K562 (cell line): ENCODE measurements at regions not wholly inside any gene's neighbourhood (a gene's known extent, or its start where the extent isn't known, plus 50 kb on each side); places are given as distances from the start of the nearest gene placed in this dataset.

Experiments
- ATAC-seq: fragments of 200-7000 bp; cut with Tn5 transposase; 3 replicates; pipeline ENCODE4 v1.9.1; 2020; ENCODE audit warnings: moderate library complexity
- BruUV-seq: library from RNA; stranded (reverse); fragments of 400-500 nt; replicated peaks from 2 replicates; lab custom pipeline; 2021; lab: Mats Ljungman, UMichigan
- CTCF ChIA-PET: fragments of 300-600 bp; formaldehyde crosslinking; extraction: SDS; loops from one replicate; lab custom pipeline; 2021; ENCODE audit warnings: low intra/inter-chr PET ratio; lab: Yijun Ruan, JAX
- POLR2A ChIA-PET: fragments of 300-600, 350-650 bp; sonication (Branson Sonifier 250); formaldehyde crosslinking; extraction: SDS; loops from one replicate; lab custom pipeline; 2021; ENCODE audit warnings: antibody characterized with exemption, inconsistent platforms; lab: Yijun Ruan, JAX
- DNase-seq, 4 experiments: peaks; one replicate each; pipeline versions ENCODE4 v3.0.0 to v3.0.0-alpha.2; 2011 to 2018; ENCODE audit warnings: low spot score in 3 of 4, mixed read lengths in 3 of 4; ENCODE audit errors: extremely low read depth in 1 of 4
- FAIRE-seq: peaks from 2 replicates; lab custom pipeline; 2011; peaks lifted over from hg19 to GRCh38; lab: Jason Lieb, UNC
- H2AFZ ChIP-seq: 2 replicates; pipeline ENCODE4 v1.6.0; 2011; ENCODE audit warnings: low read depth, low read length, control low read depth, inconsistent platforms
- H3K27ac ChIP-seq: fragments of 200-600 bp; 3 replicates; pipeline ENCODE4 v1.8.0; 2011; ENCODE audit warnings: low read depth, mild to moderate bottlenecking, control low read depth, inconsistent platforms, low read length, moderate library complexity, mixed read lengths; ENCODE audit errors: extremely low read depth
- H3K27me3 ChIP-seq, 2 experiments: fragments of 300-600 bp in 1 of 2; 2 replicates in 1 of 2; 3 replicates in 1 of 2; pipeline versions ENCODE4 v1.6.0 to v1.8.0; 2011; ENCODE audit warnings: inconsistent platforms in 2 of 2, low read length in 2 of 2, mild to moderate bottlenecking in 1 of 2, mixed read lengths in 1 of 2, moderate library complexity in 1 of 2; ENCODE audit not compliant: control insufficient read depth in 2 of 2, insufficient read depth in 2 of 2
- H3K36me3 ChIP-seq: fragments of 300-600 bp; 3 replicates; pipeline ENCODE4 v1.8.0; 2011; ENCODE audit warnings: mild to moderate bottlenecking, low read length, inconsistent platforms; ENCODE audit not compliant: control insufficient read depth, insufficient read depth
- H3K4me1 ChIP-seq, 2 experiments: fragments of 200-600 bp in 1 of 2; replicated peaks in 1 of 2; 2 replicates in 1 of 2; 3 replicates in 1 of 2; pipeline versions ENCODE4 v1.5.1 to v1.8.0; 2011; ENCODE audit warnings: inconsistent platforms in 2 of 2, low read length in 2 of 2, mild to moderate bottlenecking in 1 of 2, mixed read lengths in 1 of 2, moderate library complexity in 1 of 2; ENCODE audit not compliant: control insufficient read depth in 2 of 2, insufficient read depth in 2 of 2
- H3K4me2 ChIP-seq: 2 replicates; pipeline ENCODE4 v1.6.1; 2011; ENCODE audit warnings: low read length, control low read depth, inconsistent platforms, mixed read lengths; ENCODE audit not compliant: insufficient read depth
- H3K4me3 ChIP-seq: fragments of 200-600 bp; sonication (generic), shearing (Covaris generic); 2 replicates; pipeline ENCODE4 v1.5.1; 2016; ENCODE audit warnings: control low read depth, inconsistent platforms
- H3K79me2 ChIP-seq: fragments of 200-600 bp; 3 replicates; pipeline ENCODE4 v1.8.0; 2011; ENCODE audit warnings: low read length, inconsistent platforms; ENCODE audit not compliant: control insufficient read depth, insufficient read depth
- H3K9ac ChIP-seq, 2 experiments: 2 replicates each; pipeline versions ENCODE4 v1.6.0 to v1.6.1; 2011; ENCODE audit warnings: low read depth in 2 of 2, low read length in 2 of 2, control low read depth in 1 of 2, inconsistent platforms in 1 of 2, mild to moderate bottlenecking in 1 of 2, mixed read lengths in 1 of 2; ENCODE audit not compliant: insufficient read depth in 1 of 2
- H3K9me1 ChIP-seq: one replicate; pipeline ENCODE4 v1.6.0; 2011; ENCODE audit warnings: inconsistent platforms, mild to moderate bottlenecking, low read length, moderate library complexity; ENCODE audit not compliant: control insufficient read depth, insufficient read depth
- H3K9me3 ChIP-seq: replicated peaks from 2 replicates; pipeline ENCODE4 v1.5.1; 2011; ENCODE audit warnings: low read depth, low read length, inconsistent platforms; ENCODE audit not compliant: control insufficient read depth, insufficient read depth
- H4K20me1 ChIP-seq: replicated peaks from 2 replicates; pipeline ENCODE4 v1.6.1; 2011; ENCODE audit warnings: low read length, inconsistent platforms, mixed read lengths; ENCODE audit not compliant: control insufficient read depth, insufficient read depth
- GTF2F1 ChIP-seq: IDR thresholded peaks from 2 replicates; pipeline ENCODE4 v1.6.1; 2011; ENCODE audit warnings: low read depth, low read length, improper control_type of control experiment
- PRPF4 ChIP-seq: fragments of 200-400 bp; formaldehyde crosslinking; IDR thresholded peaks from one replicate; pipeline ENCODE4 v1.6.1; 2017; ENCODE audit warnings: low read length, low read depth, mild to moderate bottlenecking; ENCODE audit not compliant: insufficient read depth, poor library complexity, severe bottlenecking
- RAD21 ChIP-seq, 2 experiments: fragments of 250-450 bp in 1 of 2; fragments of 450-650 bp in 1 of 2; sonication (Bioruptor Pico) in 1 of 2; formaldehyde crosslinking in 1 of 2; IDR thresholded peaks in 1 of 2; conservative IDR thresholded peaks in 1 of 2; 2 replicates each; pipeline versions ENCODE4 v1.4.0 to v1.8.0; 2020 to 2022; ENCODE audit warnings: mild to moderate bottlenecking in 2 of 2, moderate library complexity in 1 of 2
- TEAD4 ChIP-seq, 2 experiments: sonication (generic) in 1 of 2; formaldehyde crosslinking in 1 of 2; IDR thresholded peaks; 2 replicates each; pipeline versions ENCODE4 v1.6.1 to v1.8.0; 2012 to 2022; ENCODE audit warnings: borderline replicate concordance in 1 of 2, inconsistent platforms in 1 of 2, low read length in 1 of 2, mild to moderate bottlenecking in 1 of 2, missing genetic modification reagents in 1 of 2
- ZKSCAN3 ChIP-seq: fragments of 250-450 bp; sonication (Bioruptor Pico); IDR thresholded peaks from 2 replicates; pipeline ENCODE4 v1.4.0; 2020
- WGBS: fragments of 100-300 bp; shearing (Covaris generic); methylation state at CpG from one replicate; pipeline ENCODE4 v1.1.6; 2016; ENCODE audit warnings: low coverage, mixed read lengths; ENCODE audit not compliant: insufficient coverage; ENCODE audit errors: missing lambda C conversion rate; 5-methylcytosine and 5-hydroxymethylcytosine counted together
- in situ Hi-C: fragments of 300-500 bp; cut with MboI; formaldehyde crosslinking; loops from 4 replicates; pipeline ENCODE4 v1.15.0; 2018; ENCODE audit warnings: inconsistent platforms, mixed read lengths
- intact Hi-C: fragments of 100-400 bp; cut with micrococcal nuclease; formaldehyde crosslinking; loops from 2 replicates; pipeline ENCODE4 v1.14.2; 2022
- TF ChIP-seq, protein P1 (sequence below), 2 experiments: fragments of 450-650 bp in 1 of 2; sonication (generic) in 1 of 2; formaldehyde crosslinking; conservative IDR thresholded peaks; 2 replicates each; pipeline versions ENCODE4 v1.4.0 to v1.8.1; 2020 to 2022; ENCODE audit warnings: mild to moderate bottlenecking in 1 of 2, missing genetic modification reagents in 1 of 2
- TF ChIP-seq, protein P2 (sequence below), 2 experiments: fragments of 450-650 bp; formaldehyde crosslinking in 1 of 2; IDR thresholded peaks; 2 replicates each; pipeline versions ENCODE4 v1.4.0 to v1.6.1; 2014 to 2020; ENCODE audit warnings: mild to moderate bottlenecking in 2 of 2, borderline replicate concordance in 1 of 2, low read depth in 1 of 2
- TF ChIP-seq, protein P3 (sequence below), 3 experiments: IDR thresholded peaks in 2 of 3; conservative IDR thresholded peaks in 1 of 3; 2 replicates each; pipeline ENCODE4 v1.5.1; 2011 to 2012; ENCODE audit warnings: low read length in 3 of 3, mild to moderate bottlenecking in 3 of 3, control low read depth in 2 of 3, improper control_type of control experiment in 1 of 3, inconsistent platforms in 1 of 3, low read depth in 1 of 3, mixed read lengths in 1 of 3, moderate library complexity in 1 of 3; ENCODE audit not compliant: insufficient read depth in 2 of 3

GRCh38 chr7:117931314-117931713 lies 58.1 kb upstream of the CTTNBP2 start:
- no peaks in the 10 kb centered on the region for H3K27me3 ChIP-seq
- no peak overlapping the region for H3K4me2 ChIP-seq
- BruUV-seq: no TSS peak
- TF ChIP-seq, protein P1, sequence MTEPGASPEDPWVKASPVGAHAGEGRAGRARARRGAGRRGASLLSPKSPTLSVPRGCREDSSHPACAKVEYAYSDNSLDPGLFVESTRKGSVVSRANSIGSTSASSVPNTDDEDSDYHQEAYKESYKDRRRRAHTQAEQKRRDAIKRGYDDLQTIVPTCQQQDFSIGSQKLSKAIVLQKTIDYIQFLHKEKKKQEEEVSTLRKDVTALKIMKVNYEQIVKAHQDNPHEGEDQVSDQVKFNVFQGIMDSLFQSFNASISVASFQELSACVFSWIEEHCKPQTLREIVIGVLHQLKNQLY (CRISPR knock-in tag; conservative IDR thresholded peaks at IDR 0.05): no peak
- no peak for TF ChIP-seq GTF2F1
- no peak for TF ChIP-seq PRPF4
- TF ChIP-seq, protein P2, sequence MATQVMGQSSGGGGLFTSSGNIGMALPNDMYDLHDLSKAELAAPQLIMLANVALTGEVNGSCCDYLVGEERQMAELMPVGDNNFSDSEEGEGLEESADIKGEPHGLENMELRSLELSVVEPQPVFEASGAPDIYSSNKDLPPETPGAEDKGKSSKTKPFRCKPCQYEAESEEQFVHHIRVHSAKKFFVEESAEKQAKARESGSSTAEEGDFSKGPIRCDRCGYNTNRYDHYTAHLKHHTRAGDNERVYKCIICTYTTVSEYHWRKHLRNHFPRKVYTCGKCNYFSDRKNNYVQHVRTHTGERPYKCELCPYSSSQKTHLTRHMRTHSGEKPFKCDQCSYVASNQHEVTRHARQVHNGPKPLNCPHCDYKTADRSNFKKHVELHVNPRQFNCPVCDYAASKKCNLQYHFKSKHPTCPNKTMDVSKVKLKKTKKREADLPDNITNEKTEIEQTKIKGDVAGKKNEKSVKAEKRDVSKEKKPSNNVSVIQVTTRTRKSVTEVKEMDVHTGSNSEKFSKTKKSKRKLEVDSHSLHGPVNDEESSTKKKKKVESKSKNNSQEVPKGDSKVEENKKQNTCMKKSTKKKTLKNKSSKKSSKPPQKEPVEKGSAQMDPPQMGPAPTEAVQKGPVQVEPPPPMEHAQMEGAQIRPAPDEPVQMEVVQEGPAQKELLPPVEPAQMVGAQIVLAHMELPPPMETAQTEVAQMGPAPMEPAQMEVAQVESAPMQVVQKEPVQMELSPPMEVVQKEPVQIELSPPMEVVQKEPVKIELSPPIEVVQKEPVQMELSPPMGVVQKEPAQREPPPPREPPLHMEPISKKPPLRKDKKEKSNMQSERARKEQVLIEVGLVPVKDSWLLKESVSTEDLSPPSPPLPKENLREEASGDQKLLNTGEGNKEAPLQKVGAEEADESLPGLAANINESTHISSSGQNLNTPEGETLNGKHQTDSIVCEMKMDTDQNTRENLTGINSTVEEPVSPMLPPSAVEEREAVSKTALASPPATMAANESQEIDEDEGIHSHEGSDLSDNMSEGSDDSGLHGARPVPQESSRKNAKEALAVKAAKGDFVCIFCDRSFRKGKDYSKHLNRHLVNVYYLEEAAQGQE (IDR thresholded peaks at IDR 0.05; ENCODE audit: borderline replicate concordance): peak; percentile 17; the same call in 1 of the 2 replicates
- TF ChIP-seq, protein P2 (CRISPR knock-in tag; IDR thresholded peaks at IDR 0.05; ENCODE audit: low read depth): no peak
- TF ChIP-seq TEAD4 (IDR thresholded peaks at IDR 0.05; ENCODE audit: low read length): no peak
- no peak for TF ChIP-seq TEAD4 (CRISPR knock-in tag; IDR thresholded peaks at IDR 0.05; ENCODE audit: borderline replicate concordance)
- TF ChIP-seq, protein P3, sequence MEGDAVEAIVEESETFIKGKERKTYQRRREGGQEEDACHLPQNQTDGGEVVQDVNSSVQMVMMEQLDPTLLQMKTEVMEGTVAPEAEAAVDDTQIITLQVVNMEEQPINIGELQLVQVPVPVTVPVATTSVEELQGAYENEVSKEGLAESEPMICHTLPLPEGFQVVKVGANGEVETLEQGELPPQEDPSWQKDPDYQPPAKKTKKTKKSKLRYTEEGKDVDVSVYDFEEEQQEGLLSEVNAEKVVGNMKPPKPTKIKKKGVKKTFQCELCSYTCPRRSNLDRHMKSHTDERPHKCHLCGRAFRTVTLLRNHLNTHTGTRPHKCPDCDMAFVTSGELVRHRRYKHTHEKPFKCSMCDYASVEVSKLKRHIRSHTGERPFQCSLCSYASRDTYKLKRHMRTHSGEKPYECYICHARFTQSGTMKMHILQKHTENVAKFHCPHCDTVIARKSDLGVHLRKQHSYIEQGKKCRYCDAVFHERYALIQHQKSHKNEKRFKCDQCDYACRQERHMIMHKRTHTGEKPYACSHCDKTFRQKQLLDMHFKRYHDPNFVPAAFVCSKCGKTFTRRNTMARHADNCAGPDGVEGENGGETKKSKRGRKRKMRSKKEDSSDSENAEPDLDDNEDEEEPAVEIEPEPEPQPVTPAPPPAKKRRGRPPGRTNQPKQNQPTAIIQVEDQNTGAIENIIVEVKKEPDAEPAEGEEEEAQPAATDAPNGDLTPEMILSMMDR (IDR thresholded peaks at IDR 0.05 in 2 of 3, conservative IDR thresholded peaks at IDR 0.05 in 1 of 3; ENCODE audit: insufficient read depth in 2 of 3, low read depth in 1 of 3, low read length in 3 of 3): peak in 1 of 3 experiments; percentile 38; a peak in 2 of 6 replicates
- peak; percentile 14 to 34; a peak in 1 of 4 replicates for TF ChIP-seq RAD21 (CRISPR knock-in tag; conservative IDR thresholded peaks at IDR 0.05 in 1 of 2, IDR thresholded peaks at IDR 0.05 in 1 of 2)
- no peak for TF ChIP-seq ZKSCAN3 (CRISPR knock-in tag)

More at GRCh38 chr7:117931314-117931713, 58.1 kb upstream of the CTTNBP2 start:
- Histone ChIP-seq H3K9me1 (no peaks in the 10 kb centered on the region), H3K27ac (no peak overlapping the region), H3K9ac (no peak overlapping the region), H3K79me2 (no peaks in the 10 kb centered on the region), H3K9me3 (no peaks in the 10 kb centered on the region), H2AFZ (no peak overlapping the region), H4K20me1 (no peaks in the 10 kb centered on the region), H3K36me3 (no peaks in the 10 kb centered on the region), H3K4me3 (no peak overlapping the region), H3K4me1 (no peaks in the 10 kb centered on the region)
- FAIRE-seq (no peak), DNase-seq (no peak), ATAC-seq (peak; percentile 48; the same call in 2 of the 3 replicates)
- 2% methylated on average over 2 of the region's 5 CpGs for WGBS
- ChIA-PET POLR2A (interaction anchor here (0.5 kb wide), 1 partner anchor 103 kb away, joined by 4 read pairs; no protein-coding TSS in a partner anchor), CTCF (no interaction called here)
- intact Hi-C loops: loop anchor here (5.0 kb wide), 2 partner anchors 179 to 474 kb away; no protein-coding TSS in a partner anchor
- in situ Hi-C loops: no loop called here
